ENCODE measurements at regions not wholly inside any gene's neighbourhood (a gene's known extent, or its start where the extent isn't known, plus 50 kb on each side); places are given as distances from the start of the nearest gene placed in this dataset.
"Not testable (repeated sequence)": the region's sequence is repeated elsewhere in the genome, so short reads cannot be mapped to it uniquely, and the experiment has no call there.

GRCh38 chr3:87737817-87738216 is 321.0 kb downstream of the CGGBP1 start:
- H3K27me3 ChIP-seq (ENCODE audit: control insufficient read depth in 1 of 2, insufficient read depth in 2 of 2, low read length in 2 of 2); H3K9ac ChIP-seq (ENCODE audit: low read length in 2 of 2); H3K4me1 ChIP-seq (ENCODE audit: control insufficient read depth, insufficient read depth, low read length); H3K4me3 ChIP-seq (ENCODE audit: low read length in 2 of 2); H3K27ac ChIP-seq (ENCODE audit: low read length); H3K36me3 ChIP-seq (ENCODE audit: control insufficient read depth in 2 of 2, insufficient read depth in 2 of 2, low read length in 2 of 2): not testable (repeated sequence)
- peaks cover 0 to 10% of the 10 kb centered on the region in 2 donors for H3K9me3 ChIP-seq (ENCODE audit: control insufficient read depth in 2 of 2, low read length in 2 of 2)

- no peaks in the 10 kb centered on the region for H3K27me3 ChIP-seq (ENCODE audit: control insufficient read depth in 1 of 2, insufficient read depth in 2 of 2, low read length in 2 of 2)
- no peak overlapping the region for H3K4me3 ChIP-seq (ENCODE audit: low read length in 2 of 2)
- H3K27ac ChIP-seq (ENCODE audit: low read length), result no peak overlapping the region
- no peaks in the 10 kb centered on the region for H3K9me3 ChIP-seq (ENCODE audit: control insufficient read depth in 2 of 2, low read length in 2 of 2)
- no peak overlapping the region for H3K9ac ChIP-seq (ENCODE audit: low read length in 2 of 2)
- H3K4me1 ChIP-seq (ENCODE audit: control insufficient read depth, insufficient read depth, low read length), result no peaks in the 10 kb centered on the region
- no peaks in the 10 kb centered on the region for H3K36me3 ChIP-seq (ENCODE audit: control insufficient read depth in 2 of 2, insufficient read depth in 2 of 2, low read length in 2 of 2)
Observed at GRCh38 chr3:87733671-87734367, 325.0 kb downstream of the CGGBP1 start.

GRCh38 chr3:87732294-87732693 is 326.5 kb downstream of the CGGBP1 start:
- Histone ChIP-seq H3K4me1 (ENCODE audit: control insufficient read depth, insufficient read depth, low read length) (no peaks in the 10 kb centered on the region), H3K27ac (ENCODE audit: low read length) (no peak overlapping the region), H3K27me3 (ENCODE audit: control insufficient read depth in 1 of 2, insufficient read depth in 2 of 2, low read length in 2 of 2) (no peaks in the 10 kb centered on the region), H3K36me3 (ENCODE audit: control insufficient read depth in 2 of 2, insufficient read depth in 2 of 2, low read length in 2 of 2) (no peaks in the 10 kb centered on the region), H3K9ac (ENCODE audit: low read length in 2 of 2) (no peak overlapping the region), H3K4me3 (ENCODE audit: low read length in 2 of 2) (no peak overlapping the region), H3K9me3 (ENCODE audit: control insufficient read depth in 2 of 2, low read length in 2 of 2) (no peaks in the 10 kb centered on the region)

GRCh38 chr3:87727783-87728182 is 331.0 kb downstream of the CGGBP1 start:
- Histone ChIP-seq H3K27me3 (ENCODE audit: control insufficient read depth in 1 of 2, insufficient read depth in 2 of 2, low read length in 2 of 2) (no peaks in the 10 kb centered on the region), H3K27ac (ENCODE audit: low read length) (no peak overlapping the region), H3K36me3 (ENCODE audit: control insufficient read depth in 2 of 2, insufficient read depth in 2 of 2, low read length in 2 of 2) (no peaks in the 10 kb centered on the region), H3K9ac (ENCODE audit: low read length in 2 of 2) (no peak overlapping the region), H3K4me1 (ENCODE audit: control insufficient read depth, insufficient read depth, low read length) (no peaks in the 10 kb centered on the region), H3K4me3 (ENCODE audit: low read length in 2 of 2) (no peak overlapping the region), H3K9me3 (ENCODE audit: control insufficient read depth in 2 of 2, low read length in 2 of 2) (no peaks in the 10 kb centered on the region)

GRCh38 chr3:87719060-87719459 is 339.7 kb downstream of the CGGBP1 start:
- H3K9me3 ChIP-seq (ENCODE audit: control insufficient read depth in 2 of 2, low read length in 2 of 2), result no peaks in the 10 kb centered on the region
- H3K27ac ChIP-seq (ENCODE audit: low read length), result no peak overlapping the region
- H3K9ac ChIP-seq (ENCODE audit: low read length in 2 of 2), result no peak overlapping the region
- H3K36me3 ChIP-seq (ENCODE audit: control insufficient read depth in 2 of 2, insufficient read depth in 2 of 2, low read length in 2 of 2), result no peaks in the 10 kb centered on the region
- no peaks in the 10 kb centered on the region for H3K27me3 ChIP-seq (ENCODE audit: control insufficient read depth in 1 of 2, insufficient read depth in 2 of 2, low read length in 2 of 2)
- no peaks in the 10 kb centered on the region for H3K4me1 ChIP-seq (ENCODE audit: control insufficient read depth, insufficient read depth, low read length)
- H3K4me3 ChIP-seq (ENCODE audit: low read length in 2 of 2), result no peak overlapping the region

GRCh38 chr3:87710511-87710910 is 348.3 kb downstream of the CGGBP1 start:
- Histone ChIP-seq H3K27ac (ENCODE audit: low read length) (no peak overlapping the region), H3K9ac (ENCODE audit: low read length in 2 of 2) (no peak overlapping the region), H3K9me3 (ENCODE audit: control insufficient read depth in 2 of 2, low read length in 2 of 2) (peaks cover 0 to 3% of the 10 kb centered on the region in 2 donors), H3K4me1 (ENCODE audit: control insufficient read depth, insufficient read depth, low read length) (no peaks in the 10 kb centered on the region), H3K36me3 (ENCODE audit: control insufficient read depth in 2 of 2, insufficient read depth in 2 of 2, low read length in 2 of 2) (no peaks in the 10 kb centered on the region), H3K4me3 (ENCODE audit: low read length in 2 of 2) (no peak overlapping the region), H3K27me3 (ENCODE audit: control insufficient read depth in 1 of 2, insufficient read depth in 2 of 2, low read length in 2 of 2) (no peaks in the 10 kb centered on the region)

DNA sequence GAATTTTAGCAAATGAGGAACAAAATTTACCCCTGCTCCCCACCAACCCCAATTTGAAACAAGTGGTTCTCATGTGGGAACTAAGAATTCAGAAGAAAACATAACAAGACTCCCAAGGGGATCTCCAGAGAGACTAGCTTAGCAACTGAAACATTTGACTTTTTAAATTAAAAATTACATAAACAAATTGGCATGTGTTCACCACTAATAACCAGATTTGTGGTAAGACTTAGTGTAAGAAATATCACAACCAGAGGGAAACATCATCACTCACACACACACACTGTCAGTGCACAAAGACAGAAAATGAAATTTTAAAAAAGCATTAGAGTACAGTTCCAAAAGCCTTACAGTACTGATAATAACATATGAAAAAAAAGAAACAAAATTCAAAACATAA is 348.8 kb downstream of the CGGBP1 start:
- Histone ChIP-seq H3K9ac (ENCODE audit: low read length in 2 of 2) (no peak overlapping the region), H3K27me3 (ENCODE audit: control insufficient read depth in 1 of 2, insufficient read depth in 2 of 2, low read length in 2 of 2) (no peaks in the 10 kb centered on the region), H3K27ac (ENCODE audit: low read length) (no peak overlapping the region), H3K9me3 (ENCODE audit: control insufficient read depth in 2 of 2, low read length in 2 of 2) (peaks cover 0 to 3% of the 10 kb centered on the region in 2 donors), H3K4me3 (ENCODE audit: low read length in 2 of 2) (no peak overlapping the region), H3K36me3 (ENCODE audit: control insufficient read depth in 2 of 2, insufficient read depth in 2 of 2, low read length in 2 of 2) (no peaks in the 10 kb centered on the region), H3K4me1 (ENCODE audit: control insufficient read depth, insufficient read depth, low read length) (no peaks in the 10 kb centered on the region)

DNA sequence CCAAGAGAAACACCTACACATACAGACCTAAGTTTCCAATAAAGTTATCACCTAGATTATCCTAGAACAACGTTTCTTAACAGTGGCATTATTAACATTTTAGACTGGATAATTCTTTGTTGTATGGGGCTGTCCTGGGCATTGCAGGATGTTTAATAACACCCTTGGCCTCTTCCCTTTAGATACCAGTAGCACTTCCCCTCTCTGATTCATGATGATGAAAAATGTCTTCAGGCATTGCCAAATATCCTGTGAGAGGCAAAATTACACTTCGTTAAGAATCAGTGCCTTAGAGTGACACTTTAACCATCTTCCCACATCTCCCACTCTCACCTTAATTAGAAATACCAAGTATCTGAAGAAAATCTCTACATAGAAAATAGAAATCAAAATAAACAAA is 352.6 kb downstream of the CGGBP1 start:
- no peak overlapping the region for H3K9ac ChIP-seq (ENCODE audit: low read length in 2 of 2)
- H3K9me3 ChIP-seq (ENCODE audit: control insufficient read depth in 2 of 2, low read length in 2 of 2), result peaks cover 0 to 3% of the 10 kb centered on the region in 2 donors
- no peak overlapping the region for H3K27ac ChIP-seq (ENCODE audit: low read length)
- no peaks in the 10 kb centered on the region for H3K36me3 ChIP-seq (ENCODE audit: control insufficient read depth in 2 of 2, insufficient read depth in 2 of 2, low read length in 2 of 2)
- H3K4me1 ChIP-seq (ENCODE audit: control insufficient read depth, insufficient read depth, low read length), result no peaks in the 10 kb centered on the region
- no peak overlapping the region for H3K4me3 ChIP-seq (ENCODE audit: low read length in 2 of 2)
- no peaks in the 10 kb centered on the region for H3K27me3 ChIP-seq (ENCODE audit: control insufficient read depth in 1 of 2, insufficient read depth in 2 of 2, low read length in 2 of 2)

- H3K9me3 ChIP-seq (ENCODE audit: control insufficient read depth in 2 of 2, low read length in 2 of 2), result peaks cover 0 to 3% of the 10 kb centered on the region in 2 donors
- no peaks in the 10 kb centered on the region for H3K36me3 ChIP-seq (ENCODE audit: control insufficient read depth in 2 of 2, insufficient read depth in 2 of 2, low read length in 2 of 2)
- H3K27me3 ChIP-seq (ENCODE audit: control insufficient read depth in 1 of 2, insufficient read depth in 2 of 2, low read length in 2 of 2), result no peaks in the 10 kb centered on the region
- no peak overlapping the region for H3K27ac ChIP-seq (ENCODE audit: low read length)
- H3K9ac ChIP-seq (ENCODE audit: low read length in 2 of 2), result no peak overlapping the region
- H3K4me3 ChIP-seq (ENCODE audit: low read length in 2 of 2), result no peak overlapping the region
- no peaks in the 10 kb centered on the region for H3K4me1 ChIP-seq (ENCODE audit: control insufficient read depth, insufficient read depth, low read length)
Observed at GRCh38 chr3:87702600-87702999, 356.2 kb downstream of the CGGBP1 start.

GRCh38 chr3:87696124-87697013 is 362.4 kb downstream of the CGGBP1 start:
- no peak overlapping the region for H3K9ac ChIP-seq (ENCODE audit: low read length in 2 of 2)
- no peaks in the 10 kb centered on the region for H3K9me3 ChIP-seq (ENCODE audit: control insufficient read depth in 2 of 2, low read length in 2 of 2)
- no peak overlapping the region for H3K4me3 ChIP-seq (ENCODE audit: low read length in 2 of 2)
- no peaks in the 10 kb centered on the region for H3K4me1 ChIP-seq (ENCODE audit: control insufficient read depth, insufficient read depth, low read length)
- H3K27me3 ChIP-seq (ENCODE audit: control insufficient read depth in 1 of 2, insufficient read depth in 2 of 2, low read length in 2 of 2), result no peaks in the 10 kb centered on the region
- H3K27ac ChIP-seq (ENCODE audit: low read length), result no peak overlapping the region
- H3K36me3 ChIP-seq (ENCODE audit: control insufficient read depth in 2 of 2, insufficient read depth in 2 of 2, low read length in 2 of 2), result no peaks in the 10 kb centered on the region

DNA sequence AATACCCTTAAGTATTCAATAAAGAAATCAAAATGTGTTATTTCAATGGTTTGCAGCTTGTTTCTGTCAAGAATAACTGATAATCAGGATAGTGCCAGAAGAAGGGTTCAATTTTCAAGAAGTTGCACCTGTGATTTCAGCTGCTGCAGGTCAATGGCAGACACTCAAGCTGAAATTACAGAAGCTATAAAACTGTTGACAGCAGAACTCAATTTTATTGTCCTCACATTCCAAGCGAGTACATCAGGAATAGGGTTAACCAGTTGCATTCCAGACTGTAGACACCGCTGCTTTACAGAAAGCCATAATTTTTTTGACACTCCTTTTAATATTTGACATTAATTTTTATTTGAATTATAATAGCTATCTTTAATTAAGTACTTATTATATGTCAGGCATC is 364.1 kb downstream of the CGGBP1 start:
- H3K4me1 ChIP-seq (ENCODE audit: control insufficient read depth, insufficient read depth, low read length), result no peaks in the 10 kb centered on the region
- H3K36me3 ChIP-seq (ENCODE audit: control insufficient read depth in 2 of 2, insufficient read depth in 2 of 2, low read length in 2 of 2), result no peaks in the 10 kb centered on the region
- no peaks in the 10 kb centered on the region for H3K27me3 ChIP-seq (ENCODE audit: control insufficient read depth in 1 of 2, insufficient read depth in 2 of 2, low read length in 2 of 2)
- no peak overlapping the region for H3K9ac ChIP-seq (ENCODE audit: low read length in 2 of 2)
- H3K9me3 ChIP-seq (ENCODE audit: control insufficient read depth in 2 of 2, low read length in 2 of 2), result no peaks in the 10 kb centered on the region
- H3K4me3 ChIP-seq (ENCODE audit: low read length in 2 of 2), result no peak overlapping the region
- H3K27ac ChIP-seq (ENCODE audit: low read length), result no peak overlapping the region

Measured in stomach smooth muscle (tissue), 2 donors.